Liver (tissue), 8 donors: ENCODE measurements at regions not wholly inside any gene's neighbourhood (a gene's known extent, or its start where the extent isn't known, plus 50 kb on each side); places are given as distances from the start of the nearest gene placed in this dataset.

Experiments used
- DNase-seq: peaks from one replicate; pipeline ENCODE4 v3.0.0-alpha.2; 2017; ENCODE audit warnings: low spot score
- H3K27ac ChIP-seq, 2 donors: one replicate each; pipeline ENCODE4 v1.7.0; 2013; ENCODE audit warnings: inconsistent platforms in 2 of 2, low read length in 2 of 2, control low read depth in 1 of 2, low read depth in 1 of 2, mild to moderate bottlenecking in 1 of 2
- H3K27me3 ChIP-seq, 4 donors: one replicate each; pipeline versions ENCODE4 v1.6.1 to v1.7.0; 2013; ENCODE audit warnings: low read length in 3 of 4, inconsistent platforms in 1 of 4, mild to moderate bottlenecking in 1 of 4, moderate library complexity in 1 of 4; ENCODE audit not compliant: control insufficient read depth in 4 of 4, insufficient read depth in 4 of 4
- H3K36me3 ChIP-seq, 4 donors: one replicate each; pipeline versions ENCODE4 v1.6.1 to v1.7.0; 2013; ENCODE audit warnings: low read length in 3 of 4, mild to moderate bottlenecking in 3 of 4, low read depth in 1 of 4, moderate library complexity in 1 of 4; ENCODE audit not compliant: control insufficient read depth in 4 of 4, insufficient read depth in 3 of 4
- H3K4me1 ChIP-seq, 4 donors: one replicate each; pipeline versions ENCODE4 v1.6.1 to v1.7.0; 2013; ENCODE audit warnings: low read length in 3 of 4, mild to moderate bottlenecking in 3 of 4, moderate library complexity in 1 of 4; ENCODE audit not compliant: control insufficient read depth in 4 of 4, insufficient read depth in 4 of 4
- H3K4me3 ChIP-seq, 3 donors: one replicate each; pipeline versions ENCODE4 v1.6.1 to v1.7.0; 2013; ENCODE audit warnings: low read length in 3 of 3, control low read depth in 1 of 3, low read depth in 1 of 3, mild to moderate bottlenecking in 1 of 3
- H3K9ac ChIP-seq, 2 donors: one replicate each; pipeline ENCODE4 v1.7.0; 2013; ENCODE audit warnings: low read length in 2 of 2, mild to moderate bottlenecking in 2 of 2, moderate library complexity in 2 of 2, control low read depth in 1 of 2, low read depth in 1 of 2
- H3K9me3 ChIP-seq, 4 donors: one replicate each; pipeline versions ENCODE4 v1.6.1 to v1.7.0; 2013; ENCODE audit warnings: low read length in 3 of 4; ENCODE audit not compliant: control insufficient read depth in 4 of 4
- ATF3 ChIP-seq: IDR thresholded peaks from 2 replicates; pipeline ENCODE4 v1.6.1; 2016; ENCODE audit warnings: antibody characterized with exemption
- CTCF ChIP-seq: fragments of 150-350 bp; IDR thresholded peaks from 2 replicates; pipeline ENCODE4 v1.5.1; 2017; ENCODE audit warnings: improper control_type of control experiment, low read depth, low read length; ENCODE audit not compliant: missing input control
- EGR1 ChIP-seq, 2 donors: IDR thresholded peaks; 2 replicates each; pipeline ENCODE4 v1.6.1; 2016 to 2018; ENCODE audit warnings: antibody characterized with exemption in 2 of 2, low read depth in 2 of 2
- FOXA1 ChIP-seq: IDR thresholded peaks from 2 replicates; pipeline ENCODE4 v1.6.1; 2016; ENCODE audit warnings: antibody characterized with exemption
- FOXA2 ChIP-seq: IDR thresholded peaks from 2 replicates; pipeline ENCODE4 v1.6.1; 2016; ENCODE audit warnings: antibody characterized with exemption
- GABPA ChIP-seq, 2 donors: IDR thresholded peaks in 1 of 2; conservative IDR thresholded peaks in 1 of 2; 2 replicates each; pipeline ENCODE4 v1.6.1; 2016; ENCODE audit warnings: antibody characterized with exemption in 2 of 2, mild to moderate bottlenecking in 1 of 2, moderate library complexity in 1 of 2
- HNF4A ChIP-seq, 2 donors: conservative IDR thresholded peaks; 2 replicates each; pipeline ENCODE4 v1.6.1; 2016; ENCODE audit warnings: antibody characterized with exemption in 2 of 2, mild to moderate bottlenecking in 2 of 2
- HNF4G ChIP-seq: IDR thresholded peaks from 2 replicates; pipeline ENCODE4 v1.6.1; 2016; ENCODE audit warnings: antibody characterized with exemption
- JUND ChIP-seq, 2 donors: IDR thresholded peaks; 2 replicates each; pipeline ENCODE4 v1.6.1; 2016; ENCODE audit warnings: antibody characterized with exemption in 2 of 2
- MAX ChIP-seq: IDR thresholded peaks from 2 replicates; pipeline ENCODE4 v1.6.1; 2016; ENCODE audit warnings: antibody characterized with exemption
- NR2F2 ChIP-seq: IDR thresholded peaks from 2 replicates; pipeline ENCODE4 v1.6.1; 2016; ENCODE audit warnings: antibody characterized with exemption
- RXRA ChIP-seq, 2 donors: IDR thresholded peaks; 2 replicates each; pipeline ENCODE4 v1.6.1; 2017 to 2018; ENCODE audit warnings: antibody characterized with exemption in 2 of 2, mild to moderate bottlenecking in 1 of 2
- SP1 ChIP-seq: IDR thresholded peaks from 2 replicates; pipeline ENCODE4 v1.6.1; 2018; ENCODE audit warnings: antibody characterized with exemption, mild to moderate bottlenecking
- TAF1 ChIP-seq: conservative IDR thresholded peaks from 2 replicates; pipeline ENCODE4 v1.6.1; 2016; ENCODE audit warnings: antibody characterized with exemption, mild to moderate bottlenecking
- YY1 ChIP-seq: IDR thresholded peaks from 2 replicates; pipeline ENCODE4 v1.6.1; 2016; ENCODE audit warnings: antibody characterized with exemption, mild to moderate bottlenecking
- ZBTB33 ChIP-seq: IDR thresholded peaks from 2 replicates; pipeline ENCODE4 v1.6.1; 2016; ENCODE audit warnings: antibody characterized with exemption
- WGBS: extraction: QIAGEN DNeasy Blood & Tissue Kit; methylation state at CpG from one replicate; pipeline ENCODE4 v1.1.7; 2013; 5-methylcytosine and 5-hydroxymethylcytosine counted together
- donor health status: healthy.
- donor health status: healthy.
- donor health status: healthy.
- donor health status: healthy.
- donor health status: healthy.

- DNase-seq: no peak
These were observed 281.6 kb upstream of the GADL1 start for GRCh38 chr3:31176045-31176444.

GRCh38 chr3:31178467-31178866 is 284.0 kb upstream of the GADL1 start:
- TF ChIP-seq SP1: no peak
- TF ChIP-seq NR2F2: no peak
- TF ChIP-seq RXRA (IDR thresholded peaks at IDR 0.05): no peak
- no peak for TF ChIP-seq JUND (IDR thresholded peaks at IDR 0.05)
- TF ChIP-seq CTCF: no peak
- TF ChIP-seq TAF1: no peak
- TF ChIP-seq FOXA1: no peak
- TF ChIP-seq EGR1 (IDR thresholded peaks at IDR 0.05; ENCODE audit: low read depth in 2 of 2): no peak
- TF ChIP-seq HNF4G: no peak
- no peak for TF ChIP-seq ATF3
- TF ChIP-seq YY1: no peak
- no peak for TF ChIP-seq HNF4A (conservative IDR thresholded peaks at IDR 0.05)
- TF ChIP-seq ZBTB33: no peak
- no peak overlapping the region for H3K4me3 ChIP-seq
- no peaks in the 10 kb centered on the region for H3K36me3 ChIP-seq
- no peak overlapping the region for H3K9ac ChIP-seq
- no peaks in the 10 kb centered on the region for H3K27me3 ChIP-seq
- 45% methylated on average over 4 of the region's 4 CpGs for WGBS
- no peak overlapping the region for H3K27ac ChIP-seq
- no peaks in the 10 kb centered on the region for H3K9me3 ChIP-seq
- H3K4me1 ChIP-seq: peaks cover 4 to 17% (median 13%) of the 10 kb centered on the region in 4 donors
- no peak for DNase-seq

More at GRCh38 chr3:31176045-31176444, 281.6 kb upstream of the GADL1 start:
- H3K4me3 ChIP-seq: no peak overlapping the region
- H3K27me3 ChIP-seq: no peaks in the 10 kb centered on the region
- no peak overlapping the region for H3K9ac ChIP-seq
- peaks cover 4 to 26% (median 17%) of the 10 kb centered on the region in 4 donors for H3K4me1 ChIP-seq
- H3K27ac ChIP-seq: no peak overlapping the region
- H3K36me3 ChIP-seq: no peaks in the 10 kb centered on the region
- no peaks in the 10 kb centered on the region for H3K9me3 ChIP-seq
- 65% methylated on average over 3 of the region's 3 CpGs for WGBS
- TF ChIP-seq RXRA (IDR thresholded peaks at IDR 0.05) (no peak), JUND (IDR thresholded peaks at IDR 0.05) (no peak), MAX (no peak)

- H3K9ac ChIP-seq: no peak overlapping the region
- H3K9me3 ChIP-seq: no peaks in the 10 kb centered on the region
- H3K4me1 ChIP-seq: peaks cover under 1 to 7% (median 5%) of the 10 kb centered on the region in 4 donors
- H3K27me3 ChIP-seq: no peaks in the 10 kb centered on the region
- H3K36me3 ChIP-seq: no peaks in the 10 kb centered on the region
- WGBS: 76% methylated on average over 3 of the region's 3 CpGs
- DNase-seq: no peak
- no peak overlapping the region for H3K27ac ChIP-seq
- no peak for TF ChIP-seq ATF3
- TF ChIP-seq EGR1 (IDR thresholded peaks at IDR 0.05; ENCODE audit: low read depth in 2 of 2): no peak
- no peak for TF ChIP-seq FOXA2
- no peak for TF ChIP-seq GABPA (IDR thresholded peaks at IDR 0.05 in 1 of 2, conservative IDR thresholded peaks at IDR 0.05 in 1 of 2)
- TF ChIP-seq CTCF: no peak
- TF ChIP-seq HNF4G: no peak
- TF ChIP-seq ZBTB33: no peak
- TF ChIP-seq YY1: no peak
- H3K4me3 ChIP-seq: no peak overlapping the region
These were observed 285.3 kb upstream of the GADL1 start for GRCh38 chr3:31179768-31180167.
